ENCODE measurements at regions not wholly inside any gene's neighbourhood (a gene's known extent, or its start where the extent isn't known, plus 50 kb on each side); places are given as distances from the start of the nearest gene placed in this dataset.

DNA sequence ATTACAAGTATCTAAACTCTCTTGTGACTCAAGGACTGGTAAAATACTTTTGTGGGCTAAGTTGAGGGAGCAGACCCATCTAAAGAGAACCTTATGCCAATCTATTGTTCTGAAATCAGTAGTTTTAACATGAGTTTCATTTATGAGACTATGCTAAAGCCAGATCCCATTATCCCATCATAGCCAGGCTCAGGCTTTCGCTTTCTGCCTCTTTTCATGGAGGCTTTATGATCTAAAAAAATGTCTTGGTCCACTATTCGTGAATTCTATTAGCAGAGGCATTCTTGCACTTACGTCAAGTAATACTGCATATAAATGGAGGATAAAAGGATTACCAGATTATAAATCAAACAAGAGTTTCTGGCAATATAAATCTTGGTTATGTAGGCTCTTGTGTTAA is 1636.9 kb upstream of the ACVR2A start:
- TF ChIP-seq, protein P1, sequence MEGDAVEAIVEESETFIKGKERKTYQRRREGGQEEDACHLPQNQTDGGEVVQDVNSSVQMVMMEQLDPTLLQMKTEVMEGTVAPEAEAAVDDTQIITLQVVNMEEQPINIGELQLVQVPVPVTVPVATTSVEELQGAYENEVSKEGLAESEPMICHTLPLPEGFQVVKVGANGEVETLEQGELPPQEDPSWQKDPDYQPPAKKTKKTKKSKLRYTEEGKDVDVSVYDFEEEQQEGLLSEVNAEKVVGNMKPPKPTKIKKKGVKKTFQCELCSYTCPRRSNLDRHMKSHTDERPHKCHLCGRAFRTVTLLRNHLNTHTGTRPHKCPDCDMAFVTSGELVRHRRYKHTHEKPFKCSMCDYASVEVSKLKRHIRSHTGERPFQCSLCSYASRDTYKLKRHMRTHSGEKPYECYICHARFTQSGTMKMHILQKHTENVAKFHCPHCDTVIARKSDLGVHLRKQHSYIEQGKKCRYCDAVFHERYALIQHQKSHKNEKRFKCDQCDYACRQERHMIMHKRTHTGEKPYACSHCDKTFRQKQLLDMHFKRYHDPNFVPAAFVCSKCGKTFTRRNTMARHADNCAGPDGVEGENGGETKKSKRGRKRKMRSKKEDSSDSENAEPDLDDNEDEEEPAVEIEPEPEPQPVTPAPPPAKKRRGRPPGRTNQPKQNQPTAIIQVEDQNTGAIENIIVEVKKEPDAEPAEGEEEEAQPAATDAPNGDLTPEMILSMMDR (IDR thresholded peaks at IDR 0.05; ENCODE audit: insufficient read depth, low read length) = no peak
- TF ChIP-seq SPI1 (IDR thresholded peaks at IDR 0.05; ENCODE audit: borderline replicate concordance, low read depth) (no peak), GABPA (IDR thresholded peaks at IDR 0.05; ENCODE audit: low read depth) (no peak), POLR2AphosphoS5 (IDR thresholded peaks at IDR 0.05; ENCODE audit: low read depth) (no peak)
- TF ChIP-seq, protein P2, sequence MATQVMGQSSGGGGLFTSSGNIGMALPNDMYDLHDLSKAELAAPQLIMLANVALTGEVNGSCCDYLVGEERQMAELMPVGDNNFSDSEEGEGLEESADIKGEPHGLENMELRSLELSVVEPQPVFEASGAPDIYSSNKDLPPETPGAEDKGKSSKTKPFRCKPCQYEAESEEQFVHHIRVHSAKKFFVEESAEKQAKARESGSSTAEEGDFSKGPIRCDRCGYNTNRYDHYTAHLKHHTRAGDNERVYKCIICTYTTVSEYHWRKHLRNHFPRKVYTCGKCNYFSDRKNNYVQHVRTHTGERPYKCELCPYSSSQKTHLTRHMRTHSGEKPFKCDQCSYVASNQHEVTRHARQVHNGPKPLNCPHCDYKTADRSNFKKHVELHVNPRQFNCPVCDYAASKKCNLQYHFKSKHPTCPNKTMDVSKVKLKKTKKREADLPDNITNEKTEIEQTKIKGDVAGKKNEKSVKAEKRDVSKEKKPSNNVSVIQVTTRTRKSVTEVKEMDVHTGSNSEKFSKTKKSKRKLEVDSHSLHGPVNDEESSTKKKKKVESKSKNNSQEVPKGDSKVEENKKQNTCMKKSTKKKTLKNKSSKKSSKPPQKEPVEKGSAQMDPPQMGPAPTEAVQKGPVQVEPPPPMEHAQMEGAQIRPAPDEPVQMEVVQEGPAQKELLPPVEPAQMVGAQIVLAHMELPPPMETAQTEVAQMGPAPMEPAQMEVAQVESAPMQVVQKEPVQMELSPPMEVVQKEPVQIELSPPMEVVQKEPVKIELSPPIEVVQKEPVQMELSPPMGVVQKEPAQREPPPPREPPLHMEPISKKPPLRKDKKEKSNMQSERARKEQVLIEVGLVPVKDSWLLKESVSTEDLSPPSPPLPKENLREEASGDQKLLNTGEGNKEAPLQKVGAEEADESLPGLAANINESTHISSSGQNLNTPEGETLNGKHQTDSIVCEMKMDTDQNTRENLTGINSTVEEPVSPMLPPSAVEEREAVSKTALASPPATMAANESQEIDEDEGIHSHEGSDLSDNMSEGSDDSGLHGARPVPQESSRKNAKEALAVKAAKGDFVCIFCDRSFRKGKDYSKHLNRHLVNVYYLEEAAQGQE (IDR thresholded peaks at IDR 0.05; ENCODE audit: insufficient replicate concordance, low read depth) = no peak
- no peaks in the 10 kb centered on the region for H3K27me3 ChIP-seq (ENCODE audit: insufficient read depth, poor library complexity, severe bottlenecking)
- no peak overlapping the region for H3K27ac ChIP-seq (replicated peaks)
- no peak for DNase-seq (ENCODE audit: low read depth in 1 of 2, low spot score in 1 of 2)
- H3K4me3 ChIP-seq (replicated peaks; ENCODE audit: insufficient read depth, low read length) = no peak overlapping the region

DNA sequence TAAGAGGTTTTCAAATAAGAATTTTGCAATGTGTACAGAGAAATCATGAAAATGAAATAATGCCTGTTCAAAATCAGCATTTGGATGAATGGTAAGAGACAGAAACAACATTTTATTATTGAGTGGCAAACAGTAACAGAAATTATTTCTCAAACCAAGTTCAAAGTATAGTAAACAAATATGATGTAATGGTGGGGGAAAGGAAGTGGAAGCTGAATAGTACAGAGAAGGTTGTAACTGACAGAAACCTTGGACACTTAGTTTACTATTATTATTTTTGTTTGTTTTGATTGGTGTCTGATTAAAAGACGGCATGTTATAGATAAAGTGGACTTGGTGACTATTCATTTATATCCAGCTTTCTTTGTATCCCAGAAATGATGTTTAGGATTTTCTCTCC is 1637.4 kb upstream of the ACVR2A start:
- TF ChIP-seq, protein P2 (IDR thresholded peaks at IDR 0.05; ENCODE audit: insufficient replicate concordance, low read depth) = no peak
- TF ChIP-seq SPI1 (IDR thresholded peaks at IDR 0.05; ENCODE audit: borderline replicate concordance, low read depth) = no peak
- TF ChIP-seq, protein P1 (IDR thresholded peaks at IDR 0.05; ENCODE audit: insufficient read depth, low read length) = no peak
- no peak for TF ChIP-seq POLR2AphosphoS5 (IDR thresholded peaks at IDR 0.05; ENCODE audit: low read depth)
- TF ChIP-seq GABPA (IDR thresholded peaks at IDR 0.05; ENCODE audit: low read depth) = no peak
- Histone ChIP-seq H3K27me3 (ENCODE audit: insufficient read depth, poor library complexity, severe bottlenecking) (no peaks in the 10 kb centered on the region), H3K27ac (replicated peaks) (no peak overlapping the region), H3K4me3 (replicated peaks; ENCODE audit: insufficient read depth, low read length) (no peak overlapping the region)
- no peak for DNase-seq (ENCODE audit: low read depth in 1 of 2, low spot score in 1 of 2)

DNA sequence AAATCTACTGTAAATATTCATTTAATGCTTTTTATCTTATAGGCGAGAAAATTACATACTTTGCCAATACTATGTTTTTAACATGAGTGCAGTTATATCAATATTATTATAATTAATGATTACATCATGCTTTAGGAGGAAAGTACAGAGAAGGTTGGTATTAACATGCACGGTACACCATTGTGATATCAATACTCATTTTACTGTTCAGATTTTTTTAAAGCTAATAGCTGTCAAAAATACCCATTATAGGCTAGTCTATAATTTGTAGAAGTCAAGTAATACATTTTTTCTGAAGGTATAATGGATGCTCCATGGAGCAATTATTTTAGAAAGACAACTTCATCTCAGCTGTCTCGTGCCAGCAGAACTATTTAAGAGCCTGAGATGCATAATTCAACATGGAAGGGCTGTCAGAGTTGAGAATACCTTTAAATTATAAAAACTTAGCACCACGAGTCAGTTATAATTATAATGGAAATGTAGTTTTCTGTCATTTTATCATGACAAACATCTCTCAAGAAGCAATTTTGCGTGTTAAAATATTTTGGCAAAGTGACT is 1641.7 kb upstream of the ACVR2A start:
- H3K27ac ChIP-seq (replicated peaks) = no peak overlapping the region
- H3K27me3 ChIP-seq (ENCODE audit: insufficient read depth, poor library complexity, severe bottlenecking) = no peaks in the 10 kb centered on the region
- no peak overlapping the region for H3K4me3 ChIP-seq (replicated peaks; ENCODE audit: insufficient read depth, low read length)
- TF ChIP-seq, protein P2 (IDR thresholded peaks at IDR 0.05; ENCODE audit: insufficient replicate concordance, low read depth) = no peak
- TF ChIP-seq POLR2AphosphoS5 (IDR thresholded peaks at IDR 0.05; ENCODE audit: low read depth) (no peak), SPI1 (IDR thresholded peaks at IDR 0.05; ENCODE audit: borderline replicate concordance, low read depth) (no peak), GABPA (IDR thresholded peaks at IDR 0.05; ENCODE audit: low read depth) (no peak)
- TF ChIP-seq, protein P1 (IDR thresholded peaks at IDR 0.05; ENCODE audit: insufficient read depth, low read length) = no peak
- DNase-seq (ENCODE audit: low read depth in 1 of 2, low spot score in 1 of 2) = no peak

Data from HL-60 (cell line).